Stimulated activated CD8-positive, alpha-beta memory T cell treated with anti-CD3 and anti-CD28 coated beads, Interleukin-4, amount 100 ng/mL, for 1 hour (primary cell): ENCODE measurements at regions not wholly inside any gene's neighbourhood (a gene's known extent, or its start where the extent isn't known, plus 50 kb on each side); places are given as distances from the start of the nearest gene placed in this dataset.
"Not testable (repeated sequence)": the region's sequence is repeated elsewhere in the genome, so short reads cannot be mapped to it uniquely, and the experiment has no call there.

ENCODE experiments used
- DNase-seq, 2 donors: peaks; one replicate each; pipeline ENCODE4 v3.0.0-alpha.2; 2020; ENCODE audit warnings: low read depth in 2 of 2, low spot score in 1 of 2

DNA sequence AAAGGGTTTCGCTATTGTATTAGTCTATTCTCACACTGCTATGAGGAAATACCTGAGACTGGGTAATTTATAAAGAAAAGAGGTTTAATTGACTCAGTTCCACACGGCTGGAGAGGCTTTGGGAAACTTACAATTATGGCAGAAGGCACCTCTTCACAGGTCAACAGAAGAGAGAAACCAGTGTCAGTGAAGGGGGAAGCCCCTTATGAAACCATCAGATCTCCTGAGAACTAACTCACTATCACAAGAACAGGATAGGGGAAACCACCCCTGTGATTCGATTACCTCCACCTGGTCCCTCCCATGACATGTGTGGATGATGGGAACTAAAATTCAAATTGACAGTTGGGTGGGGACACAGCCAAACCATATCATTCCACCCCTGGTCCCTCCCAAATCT is 589.5 kb downstream of the CENPC start:
- DNase-seq, result no peak

DNA sequence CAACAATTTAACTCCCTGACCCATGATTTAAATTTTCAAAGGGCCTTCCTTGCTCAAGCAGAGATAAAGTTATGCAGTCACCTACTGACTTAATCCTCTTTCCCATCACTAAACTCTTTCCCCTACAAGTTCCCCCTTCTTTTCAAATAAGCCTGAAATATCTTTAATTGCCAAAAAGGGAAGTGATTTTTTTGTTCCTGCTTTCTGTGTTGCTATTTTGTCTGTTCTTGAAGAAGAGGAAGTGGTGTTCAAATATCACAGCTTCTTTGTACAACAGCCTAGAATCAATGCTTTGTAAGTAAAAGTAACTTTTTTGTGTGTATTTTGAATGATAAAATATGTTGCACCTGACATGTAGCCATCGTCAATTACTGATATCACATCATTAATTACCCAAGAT is 595.9 kb downstream of the CENPC start:
- no peak for DNase-seq

DNA sequence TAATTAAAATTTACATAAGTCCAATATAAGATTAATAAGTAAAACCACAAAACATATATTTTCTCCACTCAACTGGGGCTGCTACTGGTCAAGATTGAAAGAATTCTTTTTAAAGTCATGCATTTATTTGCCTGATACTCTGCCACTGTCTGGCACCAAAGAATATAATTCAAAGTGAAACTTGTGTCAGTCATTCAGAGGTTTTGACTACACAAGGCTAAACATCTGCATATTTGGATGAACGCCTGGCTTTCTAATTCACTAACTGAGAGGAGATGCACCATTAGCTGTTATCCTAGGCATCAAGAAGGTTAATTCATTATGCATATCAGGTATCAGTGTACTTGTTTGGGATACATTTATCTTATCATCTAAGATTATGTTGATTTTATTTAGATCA is 598.5 kb downstream of the CENPC start:
- no peak for DNase-seq

DNA sequence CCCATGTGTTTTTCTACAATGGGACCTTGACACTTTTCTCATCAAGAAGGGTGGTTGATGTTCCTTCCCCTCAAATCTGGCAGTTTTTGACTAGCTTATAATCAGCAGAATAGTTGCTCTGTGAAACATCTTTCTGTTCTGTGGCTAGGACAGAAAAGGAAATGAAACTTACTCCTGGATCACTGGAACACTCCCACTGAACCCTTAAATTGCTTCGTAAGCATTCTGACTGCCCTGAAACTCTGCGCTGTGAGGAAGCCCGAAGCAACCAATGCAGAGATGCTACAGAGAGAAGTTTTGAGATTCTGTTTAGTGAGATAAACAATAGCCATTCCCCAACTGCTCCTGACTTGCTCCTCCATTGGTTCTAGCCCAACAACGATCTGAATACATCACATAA is 602.2 kb downstream of the CENPC start:
- no peak for DNase-seq

DNA sequence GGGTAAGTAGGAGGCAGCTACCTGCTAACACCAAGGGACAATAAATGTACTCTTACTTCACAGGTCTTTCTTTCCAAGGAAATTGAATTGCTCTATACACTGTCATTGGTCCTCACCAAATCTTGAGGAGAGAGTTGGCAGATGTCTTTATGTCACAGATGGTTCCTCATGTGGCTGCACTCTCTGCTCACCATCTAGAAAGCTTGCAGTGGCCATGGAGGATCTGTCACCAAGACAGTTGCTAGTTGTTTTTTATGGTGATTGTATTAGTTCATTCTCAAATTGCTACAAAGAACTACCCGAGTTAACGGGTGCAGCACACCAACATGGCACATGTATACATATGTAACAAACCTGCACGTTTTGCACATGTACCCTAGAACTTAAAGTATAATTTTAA is 613.3 kb downstream of the CENPC start:
- not testable (repeated sequence) for DNase-seq

DNA sequence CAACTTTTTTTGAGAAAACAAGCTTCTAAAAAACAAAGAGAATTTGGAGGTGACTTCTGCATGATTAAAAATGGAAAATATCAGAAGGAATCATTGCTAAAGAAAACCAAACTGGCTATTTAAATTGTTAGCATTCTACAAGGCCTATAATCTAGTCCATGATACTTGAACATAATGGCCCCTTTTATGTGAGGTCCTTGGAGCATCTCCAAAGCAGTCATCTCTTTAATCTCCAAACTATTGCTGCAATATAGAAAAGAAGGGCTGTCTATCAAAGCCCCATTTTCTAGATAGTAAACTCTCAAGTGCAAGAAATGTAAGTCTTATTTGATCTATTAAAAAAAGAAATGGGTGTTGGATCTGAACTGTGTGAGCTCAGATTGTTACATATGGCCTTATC is 615.1 kb downstream of the CENPC start:
- no peak for DNase-seq

DNA sequence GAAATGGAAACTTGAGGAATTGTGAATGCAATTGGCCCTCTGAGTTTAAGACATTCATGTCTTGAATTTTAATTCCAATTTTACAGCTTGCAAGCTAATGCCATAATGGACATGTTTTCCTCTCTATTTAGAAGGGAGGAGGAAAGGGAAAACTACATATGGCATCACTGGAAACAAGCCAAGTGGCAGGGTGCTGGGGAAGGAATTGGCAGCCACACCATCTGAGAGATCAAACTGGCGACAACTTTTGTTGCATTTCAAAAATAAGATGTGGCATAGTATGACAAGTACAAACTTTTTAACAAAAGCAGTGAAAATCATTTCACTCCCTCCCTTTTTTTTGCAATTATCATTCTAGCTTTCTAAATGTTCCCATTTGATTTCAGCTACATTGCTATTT is 615.6 kb downstream of the CENPC start:
- no peak for DNase-seq

DNA sequence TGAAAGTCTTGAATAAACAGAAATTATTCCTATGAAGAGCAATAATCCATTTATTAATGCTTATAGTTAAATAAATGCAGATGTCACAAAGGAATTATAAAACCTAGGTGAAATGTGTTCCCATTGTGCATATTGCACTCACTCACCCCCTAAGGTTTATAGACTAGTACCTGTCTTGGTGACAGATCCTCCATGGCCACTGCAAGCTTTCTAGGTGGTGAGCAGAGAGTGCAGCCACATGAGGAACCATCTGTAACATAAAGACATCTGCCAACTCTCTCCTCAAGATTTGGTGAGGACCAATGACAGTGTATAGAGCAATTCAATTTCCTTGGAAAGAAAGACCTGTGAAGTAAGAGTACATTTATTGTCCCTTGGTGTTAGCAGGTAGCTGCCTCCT is 616.4 kb downstream of the CENPC start:
- not testable (repeated sequence) for DNase-seq

DNA sequence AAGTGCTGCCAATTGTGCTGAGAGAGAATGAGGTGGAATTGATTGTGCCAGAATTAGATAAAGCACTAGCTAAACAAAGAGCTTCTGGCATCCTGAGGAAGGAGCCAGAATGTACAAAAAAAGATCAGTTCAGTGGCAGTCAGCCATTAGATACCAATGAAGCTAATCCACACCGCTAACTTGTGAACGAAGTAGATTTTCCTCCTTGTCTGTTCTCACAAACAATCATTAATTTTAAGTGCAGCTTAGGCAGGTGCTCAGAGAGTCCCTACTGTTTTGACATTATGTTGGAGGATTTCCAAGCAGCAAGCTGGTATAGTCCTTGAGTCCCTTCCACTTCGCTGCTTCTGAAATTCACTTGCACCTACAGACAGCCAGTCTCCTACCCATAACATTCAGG is 617.4 kb downstream of the CENPC start:
- no peak for DNase-seq

DNA sequence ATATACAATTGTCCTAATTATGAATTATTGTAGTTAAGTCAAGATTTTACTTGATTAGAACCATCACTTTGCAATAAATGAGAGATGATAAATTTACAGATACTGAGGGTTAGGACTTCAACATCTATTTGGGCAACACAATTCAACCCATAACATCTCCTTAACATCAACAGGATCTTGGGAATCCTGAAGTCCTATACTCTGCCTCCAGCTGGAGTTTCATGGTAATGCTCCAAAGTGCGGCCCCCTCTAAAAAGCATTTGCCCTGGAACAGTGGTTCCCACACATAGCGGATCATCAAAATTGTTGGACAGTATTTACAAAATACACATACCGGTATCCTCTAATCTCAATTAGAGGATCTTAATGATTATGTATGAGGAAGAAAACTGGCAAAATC is 618.6 kb downstream of the CENPC start:
- no peak for DNase-seq

DNA sequence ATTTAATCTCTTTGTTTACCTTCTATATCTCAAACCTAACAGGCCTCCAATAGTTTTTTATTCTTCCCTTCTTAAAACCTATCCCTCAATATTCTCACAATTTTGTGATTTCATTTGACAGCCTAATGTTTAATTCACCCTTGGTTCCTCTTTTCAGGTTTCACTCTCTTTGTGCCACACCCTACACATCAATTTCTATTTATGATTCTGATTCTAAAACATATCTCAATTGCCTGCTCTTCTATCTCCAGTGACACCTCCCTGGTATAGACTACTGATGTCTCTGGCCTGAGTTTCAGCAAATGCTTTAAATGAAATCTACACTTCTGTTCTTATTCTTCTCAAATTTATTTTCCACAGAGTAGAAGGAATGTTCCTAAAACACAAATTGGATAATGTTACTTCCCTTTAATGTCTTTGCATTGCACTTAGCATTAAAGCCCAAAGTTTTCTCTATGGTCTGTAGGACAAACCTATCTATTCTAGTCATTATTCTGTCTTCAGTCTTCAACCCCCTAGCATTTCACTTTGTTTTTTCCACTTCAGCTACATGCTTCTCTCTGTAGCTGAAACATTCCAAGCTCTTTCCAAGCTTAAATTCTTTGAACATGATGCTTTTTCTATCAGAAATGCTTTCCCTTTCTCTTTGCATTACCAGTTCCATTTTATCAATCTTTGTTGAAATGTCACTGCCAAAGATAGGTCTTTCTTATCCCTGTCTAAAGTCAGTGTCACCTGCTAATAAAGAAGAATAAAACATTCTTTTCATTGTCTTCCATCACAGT is 622.0 kb downstream of the CENPC start:
- no peak for DNase-seq

DNA sequence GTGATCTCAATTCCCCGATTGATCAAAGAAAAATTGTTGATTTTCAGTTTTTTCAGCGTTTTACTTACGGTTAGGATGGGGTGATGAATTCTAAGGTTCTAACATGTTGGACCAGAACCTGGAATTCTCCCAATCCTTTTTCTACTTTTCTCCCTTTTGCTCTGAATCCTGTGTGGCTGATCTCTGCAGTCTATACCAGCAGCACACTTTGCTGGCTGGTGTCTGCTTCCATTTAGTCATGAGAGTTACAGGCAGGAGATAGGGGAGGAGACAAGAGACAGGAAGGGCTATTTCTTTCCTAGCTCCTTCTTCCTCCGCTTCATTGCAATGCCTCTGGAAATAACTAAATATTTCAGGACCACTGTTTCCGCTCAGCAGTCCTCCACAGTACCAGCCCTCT is 623.9 kb downstream of the CENPC start:
- DNase-seq, result no peak

DNA sequence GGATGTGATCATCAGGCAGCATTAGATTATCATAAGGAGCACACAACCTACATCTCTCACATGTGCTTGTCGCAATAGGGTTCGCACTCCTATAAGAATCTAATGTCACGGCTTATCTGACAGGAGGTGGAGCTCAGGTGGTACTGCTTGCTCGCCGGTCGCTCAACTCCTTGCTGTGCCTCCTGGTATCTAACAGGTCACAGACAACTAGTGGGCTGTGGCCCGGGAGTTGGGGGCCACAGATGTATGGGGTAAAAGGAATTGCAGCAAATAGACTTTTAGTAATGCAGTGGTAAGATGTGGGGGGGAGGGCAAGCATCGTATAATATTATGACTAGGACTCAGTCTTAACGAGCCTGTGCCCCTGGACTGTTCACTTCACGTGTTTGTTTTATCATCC is 624.8 kb downstream of the CENPC start:
- no peak for DNase-seq

DNA sequence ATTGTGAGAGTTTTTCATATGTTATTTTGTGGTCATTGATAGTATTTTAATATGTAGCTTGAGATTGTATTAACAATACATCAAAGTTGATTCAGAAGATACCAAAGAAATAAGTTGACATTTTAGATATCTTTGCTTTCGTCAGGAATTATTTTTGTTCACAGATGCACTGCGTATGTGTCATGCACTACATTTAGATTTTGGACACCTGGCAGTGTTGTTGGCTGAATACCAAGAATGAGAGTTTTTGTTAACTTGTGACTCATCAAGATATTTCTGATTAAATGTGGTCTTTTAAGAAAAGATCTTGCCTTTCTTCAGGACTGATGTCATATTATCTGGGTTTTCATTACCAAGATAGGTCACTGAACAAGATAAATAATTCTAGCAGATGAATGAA is 633.4 kb downstream of the CENPC start:
- no peak for DNase-seq

DNA sequence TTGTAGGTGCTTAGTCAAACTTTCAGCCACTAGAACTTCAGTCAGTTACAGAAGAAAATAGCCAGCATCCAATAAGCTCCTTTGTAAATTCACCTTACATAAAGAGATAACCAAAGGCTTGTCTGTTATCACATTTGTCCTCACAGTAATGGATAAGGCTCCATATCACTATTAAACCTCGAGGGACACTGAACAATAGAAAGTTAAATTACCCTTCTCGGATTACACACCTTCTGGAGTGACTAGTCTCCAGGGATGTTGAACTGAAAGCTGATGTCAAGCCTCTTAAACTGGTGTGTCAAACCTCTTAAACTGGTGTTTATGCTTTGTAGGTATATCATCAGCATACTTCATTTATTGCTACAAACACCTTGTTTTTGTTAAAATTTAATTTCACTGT is 639.0 kb downstream of the CENPC start:
- DNase-seq, result no peak

DNA sequence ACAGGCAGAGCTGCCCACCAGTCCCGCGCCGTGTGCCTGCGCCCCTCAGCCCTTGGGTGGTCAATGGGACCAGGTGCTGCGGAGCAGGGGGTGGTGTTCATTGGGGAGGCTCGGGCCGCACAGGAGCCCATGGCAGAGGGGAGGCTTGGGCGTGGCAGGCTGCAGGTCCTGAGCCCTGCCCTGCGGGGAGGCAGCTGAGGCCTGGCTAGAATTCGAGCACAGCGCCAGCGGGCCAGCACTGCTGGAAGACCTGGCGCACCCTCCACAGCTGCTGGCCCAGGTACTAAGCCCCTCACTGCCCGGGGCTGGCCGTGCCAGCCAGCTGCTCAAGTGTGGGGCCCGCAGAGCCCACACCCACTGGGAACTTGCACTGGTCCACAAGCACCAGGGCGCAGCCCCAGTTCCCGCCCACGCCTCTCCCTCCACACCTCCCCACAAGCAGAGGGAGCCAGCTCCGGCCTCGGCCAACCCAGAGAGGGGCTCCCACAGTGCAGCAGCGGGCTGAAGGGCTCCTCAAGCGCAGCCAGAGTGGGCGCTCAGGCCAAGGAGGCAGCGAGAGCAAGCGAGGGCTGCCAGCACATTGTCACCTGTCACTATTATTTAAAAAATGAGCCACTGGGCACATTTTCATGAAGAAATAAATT is 645.8 kb downstream of the CENPC start:
- DNase-seq, result no peak

DNA sequence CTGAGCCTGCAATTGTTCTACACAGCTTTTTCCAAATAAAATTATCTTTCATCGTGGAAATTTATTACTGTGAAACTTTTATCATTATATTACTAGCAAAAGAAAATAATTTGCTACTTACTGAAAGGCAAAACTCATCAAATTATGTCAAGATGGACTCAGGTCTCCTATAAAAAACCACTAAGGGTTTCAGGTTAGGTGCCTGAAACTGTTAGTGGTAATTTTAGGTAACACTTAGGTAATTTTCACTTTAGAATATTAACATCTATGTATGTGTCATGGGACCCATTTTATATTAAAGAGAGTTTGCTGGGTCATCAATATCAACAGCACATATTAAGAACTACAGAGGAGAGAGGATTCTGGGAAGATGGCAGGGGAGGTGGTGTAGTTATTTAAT is 651.5 kb downstream of the CENPC start:
- DNase-seq, result no peak

DNA sequence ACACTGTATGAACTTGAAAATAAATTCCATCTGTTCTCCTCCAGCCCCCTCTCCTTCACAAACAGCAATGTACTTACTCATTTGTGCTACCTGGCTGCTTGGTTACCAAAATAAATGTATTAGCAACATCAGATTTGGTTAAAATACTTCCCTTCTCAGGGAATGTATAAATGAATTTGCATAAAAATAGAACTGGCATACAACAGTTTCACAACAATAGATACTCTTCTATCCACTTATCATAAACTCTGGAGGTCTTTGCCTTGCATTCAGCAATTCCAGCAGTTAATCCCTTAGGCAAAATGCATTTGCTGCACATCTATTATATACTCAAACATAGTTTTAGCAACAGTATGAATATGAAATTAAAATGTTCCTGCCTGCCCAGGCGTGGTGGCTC is 658.2 kb downstream of the CENPC start:
- no peak for DNase-seq

DNA sequence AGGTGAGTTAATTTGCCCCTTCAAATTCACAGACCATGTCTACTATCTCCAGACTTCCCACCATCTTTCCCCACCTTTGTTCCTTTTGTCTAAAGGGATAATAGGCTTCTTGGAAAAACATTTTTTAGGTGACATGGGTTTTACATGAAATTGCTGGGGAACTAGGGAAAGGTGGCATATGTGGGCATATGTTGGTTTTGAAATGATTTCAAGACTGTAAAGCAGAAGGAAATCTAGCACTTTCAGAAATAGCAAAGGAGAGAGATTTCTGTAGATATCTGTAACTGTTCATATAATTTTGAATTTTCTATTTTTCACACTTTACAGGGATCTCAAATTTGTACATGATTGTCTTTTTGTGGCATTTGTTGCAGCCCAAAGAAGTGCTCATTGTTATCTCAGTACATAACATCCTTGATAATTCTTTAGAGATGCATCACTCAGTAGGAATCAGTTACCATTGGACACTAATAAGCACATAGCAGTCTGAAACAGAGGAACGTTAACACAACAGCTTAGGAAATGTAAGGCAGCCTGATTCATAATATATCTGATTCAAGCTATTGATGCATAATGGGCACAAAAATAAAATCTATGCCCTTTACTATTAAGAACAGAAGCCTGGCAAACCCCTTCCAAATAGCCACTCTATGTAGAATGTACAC is 659.7 kb downstream of the CENPC start:
- no peak for DNase-seq

DNA sequence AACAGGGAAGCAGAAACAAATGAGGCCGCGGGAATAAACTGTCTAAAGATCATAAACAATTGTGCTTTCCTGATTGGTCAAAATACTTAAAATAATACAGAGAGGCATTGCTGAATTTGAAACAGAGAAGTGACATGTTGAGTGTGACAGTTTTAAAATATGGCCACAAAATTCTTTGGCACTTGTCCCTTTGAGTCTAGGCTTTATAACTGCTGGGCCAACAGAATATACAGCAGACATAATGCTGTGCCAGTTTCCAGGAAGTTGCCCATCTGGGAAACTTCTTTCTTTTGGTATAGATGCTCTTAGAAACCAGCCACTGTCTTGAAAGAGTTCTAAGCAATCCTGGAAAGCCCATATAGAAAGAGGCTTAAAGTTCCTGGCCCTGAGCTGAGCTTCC is 668.4 kb downstream of the CENPC start:
- DNase-seq, result no peak

DNA sequence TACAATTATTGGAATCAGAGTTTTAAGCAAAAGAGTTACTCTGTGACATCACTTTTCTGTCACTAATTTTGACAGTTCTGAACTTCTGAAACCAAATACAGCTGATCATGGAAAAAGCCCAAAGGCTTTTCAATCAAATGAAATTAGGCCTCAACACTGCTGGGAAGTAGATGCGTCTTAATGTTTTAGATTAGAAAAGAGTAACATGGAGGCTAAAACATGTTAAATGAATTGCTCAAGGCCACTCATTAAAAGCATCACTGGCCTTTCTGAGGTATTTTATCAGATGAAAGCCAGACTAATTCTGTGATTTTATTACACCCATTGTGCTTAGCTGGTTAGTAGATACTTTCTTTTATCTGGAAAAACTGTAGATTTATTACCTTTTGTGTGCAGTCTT is 672.6 kb downstream of the CENPC start:
- no peak for DNase-seq

DNA sequence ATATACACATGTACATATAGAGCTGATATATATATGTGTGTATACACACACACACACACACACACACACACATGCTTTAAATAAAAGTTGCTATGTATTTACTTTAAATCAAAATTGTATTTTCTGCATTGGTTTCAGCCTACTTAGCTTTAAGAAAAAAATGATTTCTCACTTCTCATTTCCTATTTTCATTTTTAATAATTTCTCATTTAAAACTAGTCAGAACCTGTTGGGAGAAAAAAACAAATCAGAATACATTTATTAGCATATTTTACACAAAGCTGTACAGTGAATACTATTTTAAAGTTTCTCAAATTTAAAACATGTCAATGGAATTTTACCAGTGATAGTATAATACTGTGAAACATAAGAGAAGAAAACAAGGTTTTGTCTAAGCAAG is 681.8 kb downstream of the CENPC start:
- DNase-seq, result no peak

DNA sequence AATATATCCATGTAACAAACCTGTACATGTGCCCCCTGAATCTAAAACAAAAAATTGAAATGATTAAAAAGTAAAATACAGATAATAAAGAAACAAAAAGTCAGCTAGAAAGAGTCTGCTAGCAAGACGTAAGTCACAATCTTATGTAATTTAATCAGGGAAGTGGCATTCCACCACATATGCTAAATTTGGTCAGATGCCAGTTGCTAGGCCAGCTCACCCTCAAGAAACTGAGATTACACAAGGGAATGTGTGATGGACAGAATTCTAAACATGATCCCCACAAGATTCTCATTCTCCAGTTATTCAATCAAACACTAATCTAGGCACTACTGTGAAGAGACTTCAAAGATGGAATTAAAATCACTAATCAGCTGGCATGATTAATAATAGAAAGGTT is 689.3 kb downstream of the CENPC start:
- DNase-seq, result no peak
